Fibroblast of villous mesenchyme (primary cell): ENCODE measurements at regions not wholly inside any gene's neighbourhood (a gene's known extent, or its start where the extent isn't known, plus 50 kb on each side); places are given as distances from the start of the nearest gene placed in this dataset.

Experiments used
- DNase-seq: peaks from one replicate; pipeline ENCODE4 v3.0.0-alpha.2; 2010; ENCODE audit warnings: low read depth
- H3K4me3 ChIP-seq: 2 replicates; pipeline ENCODE4 v1.5.1; 2011; ENCODE audit warnings: low read depth, mild to moderate bottlenecking, low read length
- CTCF ChIP-seq: IDR thresholded peaks from 2 replicates; pipeline ENCODE4 v1.5.1; 2012; ENCODE audit warnings: low read depth, mild to moderate bottlenecking, low read length; ENCODE audit not compliant: insufficient read depth

- no peak overlapping the region for H3K4me3 ChIP-seq
- no peak for TF ChIP-seq CTCF
- no peak for DNase-seq
These were observed 104.7 kb upstream of the NKX1-1 start for GRCh38 chr4:1510931-1511330.

DNA sequence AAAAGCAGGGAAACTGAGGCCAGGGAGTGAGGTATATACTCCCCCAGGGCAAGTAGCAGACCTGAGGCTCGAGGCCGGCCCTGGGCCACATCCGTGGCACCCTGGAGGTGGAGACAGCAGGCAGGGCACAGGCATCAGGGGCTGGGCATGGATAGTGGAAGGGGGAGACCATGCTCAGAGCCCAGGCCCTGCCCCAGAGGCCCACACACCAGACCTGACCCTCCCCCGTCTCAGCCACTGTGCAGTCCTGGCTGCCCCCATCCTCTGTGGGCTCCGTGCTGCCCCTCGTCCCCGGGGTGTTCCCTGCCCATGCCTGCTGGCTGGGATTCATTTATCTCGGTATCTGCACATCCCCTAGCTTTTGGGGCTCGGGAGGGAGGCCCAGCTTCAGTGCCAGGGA lies 103.1 kb upstream of the NKX1-1 start:
- no peak for TF ChIP-seq CTCF
- H3K4me3 ChIP-seq = no peak overlapping the region
- DNase-seq = no peak

DNA sequence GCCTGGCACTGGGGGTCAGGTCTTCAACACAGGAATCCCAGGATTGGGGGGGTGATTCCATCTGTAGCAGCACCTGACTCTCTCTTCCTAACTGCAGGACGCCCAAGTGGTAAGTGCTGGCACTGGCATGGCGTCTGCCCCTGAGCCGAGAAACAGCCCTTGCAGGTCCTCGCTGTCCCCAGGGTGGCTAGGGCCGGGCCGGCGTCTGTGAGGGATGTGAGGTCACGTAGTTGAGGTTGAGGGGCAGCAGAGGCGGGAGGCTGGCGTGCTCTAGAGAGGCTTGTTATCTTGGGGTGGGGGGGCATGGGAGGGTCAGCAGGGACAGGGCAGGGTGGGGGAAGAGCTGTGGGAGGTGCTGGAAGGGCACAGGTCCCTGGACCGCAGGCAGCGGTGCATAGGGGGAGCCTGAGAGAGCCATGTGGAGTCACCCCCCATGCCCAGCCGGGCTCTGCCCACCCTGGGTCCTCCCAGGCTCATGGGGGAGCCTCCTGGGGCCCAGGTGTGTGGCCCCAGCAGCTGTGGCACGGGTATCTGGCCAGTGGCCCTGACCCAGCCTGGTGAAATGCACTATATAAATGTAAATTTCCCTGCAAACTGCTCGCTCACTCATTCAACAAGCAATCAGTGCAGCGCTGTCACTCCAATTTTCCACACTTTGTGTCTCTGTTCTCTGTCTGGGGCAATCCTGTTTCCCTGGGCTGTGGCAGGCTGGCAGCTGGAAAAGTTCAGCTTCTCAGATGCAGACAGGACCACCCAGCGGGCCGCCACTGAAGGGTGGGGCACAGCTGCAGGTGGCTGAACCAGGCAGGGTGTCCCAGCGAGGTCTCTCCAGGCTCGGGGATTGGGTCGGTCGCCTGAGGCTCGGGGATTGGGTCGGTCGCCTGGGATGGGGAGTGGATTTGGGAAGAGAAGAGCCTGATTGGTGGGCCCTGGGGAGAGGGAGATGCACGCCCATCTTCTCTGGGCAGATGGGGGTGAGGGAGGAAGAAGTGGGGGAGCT lies 102.2 kb upstream of the NKX1-1 start:
- TF ChIP-seq CTCF = no peak
- no peak overlapping the region for H3K4me3 ChIP-seq
- no peak for DNase-seq

DNA sequence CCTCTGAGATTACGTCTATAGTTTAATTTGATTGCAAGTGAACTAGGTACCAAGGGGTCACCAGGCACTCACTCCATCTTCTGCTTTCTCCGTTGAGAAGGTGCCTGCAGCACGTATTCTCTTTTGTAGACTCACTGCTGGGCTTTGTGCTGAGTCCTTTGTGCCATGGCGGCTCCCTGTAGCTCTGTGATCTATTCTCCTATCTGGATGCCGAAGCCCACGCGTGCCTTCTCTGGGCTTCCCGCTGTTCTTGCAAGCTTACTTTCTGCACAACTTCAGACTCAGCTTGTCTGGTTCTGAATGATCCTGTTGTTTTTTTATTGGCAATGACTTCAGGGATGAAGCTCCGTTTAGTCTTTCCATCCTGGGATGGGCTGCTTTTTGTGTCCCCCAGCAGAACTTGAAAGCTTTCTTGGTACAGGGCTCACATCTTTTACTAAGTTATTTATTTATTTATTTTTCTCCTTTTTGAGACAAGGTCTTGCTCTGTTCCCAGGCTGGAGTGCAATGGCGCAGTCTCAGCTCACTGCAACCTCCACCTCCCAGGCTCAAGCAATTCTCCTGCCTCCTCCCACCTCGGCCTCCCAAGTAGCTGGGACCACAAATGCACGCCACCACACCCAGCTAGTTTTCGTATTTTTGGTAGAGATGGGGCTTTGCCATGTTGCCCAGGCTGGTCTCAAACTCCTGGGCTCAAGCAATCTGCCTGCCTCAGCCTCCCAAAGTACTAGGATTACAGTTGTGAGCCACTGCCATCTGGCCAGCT lies 100.9 kb upstream of the NKX1-1 start:
- H3K4me3 ChIP-seq = no peak overlapping the region
- no peak for DNase-seq
- TF ChIP-seq CTCF = no peak

DNA sequence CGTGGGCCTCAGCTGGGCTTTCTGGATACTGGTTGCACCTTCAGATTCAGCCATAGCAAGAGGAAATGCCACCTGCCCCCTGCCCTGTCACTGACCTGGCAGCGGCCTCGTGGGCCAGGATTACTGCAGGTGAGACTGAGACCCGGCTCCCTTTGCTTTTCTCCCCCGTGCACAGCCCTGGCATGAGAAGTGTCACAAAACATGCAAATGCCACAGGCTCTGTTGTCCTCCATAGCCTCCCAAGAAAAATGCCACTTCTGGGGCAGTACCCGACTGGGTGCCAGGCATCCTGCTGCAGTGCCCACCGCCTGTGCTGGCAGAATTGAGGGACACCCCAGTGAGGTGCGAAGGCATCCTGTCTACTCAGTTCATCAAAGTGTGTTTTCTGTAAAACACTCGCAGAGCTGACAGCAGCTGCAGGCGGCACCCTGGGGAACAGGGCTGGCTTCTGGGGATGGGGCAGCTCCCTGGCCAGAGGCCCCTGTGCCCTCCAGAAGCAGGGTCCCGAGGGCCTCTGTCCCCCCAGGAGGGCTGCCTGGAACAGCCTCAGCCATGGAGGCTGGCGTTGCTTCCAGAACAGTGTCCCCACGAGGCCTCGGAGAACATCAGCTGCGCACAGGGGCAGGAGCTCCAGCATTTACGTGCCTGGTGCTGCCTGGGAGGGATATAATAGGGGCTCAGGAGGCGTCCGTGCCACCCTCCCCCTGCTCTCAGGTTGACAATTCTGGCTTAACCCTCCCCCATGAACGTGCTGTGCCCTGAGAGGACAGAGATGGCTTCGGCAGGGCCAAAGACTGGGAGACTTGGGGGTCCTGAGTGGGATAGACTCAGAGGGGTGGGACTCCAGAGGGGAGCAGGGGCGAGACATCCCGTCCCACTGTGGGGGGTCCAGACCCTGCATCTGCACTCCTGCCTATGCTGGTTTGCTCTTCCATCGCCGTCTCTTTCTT lies 99.5 kb upstream of the NKX1-1 start:
- H3K4me3 ChIP-seq = no peak overlapping the region
- DNase-seq = no peak
- no peak for TF ChIP-seq CTCF
